ENCODE measurements at regions not wholly inside any gene's neighbourhood (a gene's known extent, or its start where the extent isn't known, plus 50 kb on each side); places are given as distances from the start of the nearest gene placed in this dataset.

DNA sequence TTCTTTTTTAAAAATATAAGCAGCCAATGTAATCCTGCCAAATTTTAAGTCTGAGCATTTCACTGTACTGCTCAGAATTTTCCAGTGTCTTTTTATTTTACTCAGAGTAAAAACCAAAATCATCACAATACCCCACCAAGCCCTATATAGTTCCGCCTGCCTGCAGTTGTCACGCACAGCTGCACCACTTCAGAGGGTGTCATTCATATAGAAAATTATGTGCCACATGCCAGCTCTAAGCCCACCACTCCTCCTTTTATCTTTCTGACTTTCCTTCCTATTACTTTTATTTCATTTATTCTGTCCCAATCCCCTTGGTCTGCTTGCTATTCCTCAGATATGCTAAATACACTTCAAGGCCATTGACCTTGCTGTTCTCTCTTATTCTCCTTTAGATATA is 233.1 kb upstream of the DPPA4 start (continued):
- TF ChIP-seq, protein P1, sequence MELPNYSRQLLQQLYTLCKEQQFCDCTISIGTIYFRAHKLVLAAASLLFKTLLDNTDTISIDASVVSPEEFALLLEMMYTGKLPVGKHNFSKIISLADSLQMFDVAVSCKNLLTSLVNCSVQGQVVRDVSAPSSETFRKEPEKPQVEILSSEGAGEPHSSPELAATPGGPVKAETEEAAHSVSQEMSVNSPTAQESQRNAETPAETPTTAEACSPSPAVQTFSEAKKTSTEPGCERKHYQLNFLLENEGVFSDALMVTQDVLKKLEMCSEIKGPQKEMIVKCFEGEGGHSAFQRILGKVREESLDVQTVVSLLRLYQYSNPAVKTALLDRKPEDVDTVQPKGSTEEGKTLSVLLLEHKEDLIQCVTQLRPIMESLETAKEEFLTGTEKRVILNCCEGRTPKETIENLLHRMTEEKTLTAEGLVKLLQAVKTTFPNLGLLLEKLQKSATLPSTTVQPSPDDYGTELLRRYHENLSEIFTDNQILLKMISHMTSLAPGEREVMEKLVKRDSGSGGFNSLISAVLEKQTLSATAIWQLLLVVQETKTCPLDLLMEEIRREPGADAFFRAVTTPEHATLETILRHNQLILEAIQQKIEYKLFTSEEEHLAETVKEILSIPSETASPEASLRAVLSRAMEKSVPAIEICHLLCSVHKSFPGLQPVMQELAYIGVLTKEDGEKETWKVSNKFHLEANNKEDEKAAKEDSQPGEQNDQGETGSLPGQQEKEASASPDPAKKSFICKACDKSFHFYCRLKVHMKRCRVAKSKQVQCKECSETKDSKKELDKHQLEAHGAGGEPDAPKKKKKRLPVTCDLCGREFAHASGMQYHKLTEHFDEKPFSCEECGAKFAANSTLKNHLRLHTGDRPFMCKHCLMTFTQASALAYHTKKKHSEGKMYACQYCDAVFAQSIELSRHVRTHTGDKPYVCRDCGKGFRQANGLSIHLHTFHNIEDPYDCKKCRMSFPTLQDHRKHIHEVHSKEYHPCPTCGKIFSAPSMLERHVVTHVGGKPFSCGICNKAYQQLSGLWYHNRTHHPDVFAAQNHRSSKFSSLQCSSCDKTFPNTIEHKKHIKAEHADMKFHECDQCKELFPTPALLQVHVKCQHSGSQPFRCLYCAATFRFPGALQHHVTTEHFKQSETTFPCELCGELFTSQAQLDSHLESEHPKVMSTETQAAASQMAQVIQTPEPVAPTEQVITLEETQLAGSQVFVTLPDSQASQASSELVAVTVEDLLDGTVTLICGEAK (IDR thresholded peaks at IDR 0.05), result no peak
- TF ChIP-seq, protein P1 (CRISPR knock-in tag; IDR thresholded peaks at IDR 0.05), result no peak
- TF ChIP-seq, protein P2, sequence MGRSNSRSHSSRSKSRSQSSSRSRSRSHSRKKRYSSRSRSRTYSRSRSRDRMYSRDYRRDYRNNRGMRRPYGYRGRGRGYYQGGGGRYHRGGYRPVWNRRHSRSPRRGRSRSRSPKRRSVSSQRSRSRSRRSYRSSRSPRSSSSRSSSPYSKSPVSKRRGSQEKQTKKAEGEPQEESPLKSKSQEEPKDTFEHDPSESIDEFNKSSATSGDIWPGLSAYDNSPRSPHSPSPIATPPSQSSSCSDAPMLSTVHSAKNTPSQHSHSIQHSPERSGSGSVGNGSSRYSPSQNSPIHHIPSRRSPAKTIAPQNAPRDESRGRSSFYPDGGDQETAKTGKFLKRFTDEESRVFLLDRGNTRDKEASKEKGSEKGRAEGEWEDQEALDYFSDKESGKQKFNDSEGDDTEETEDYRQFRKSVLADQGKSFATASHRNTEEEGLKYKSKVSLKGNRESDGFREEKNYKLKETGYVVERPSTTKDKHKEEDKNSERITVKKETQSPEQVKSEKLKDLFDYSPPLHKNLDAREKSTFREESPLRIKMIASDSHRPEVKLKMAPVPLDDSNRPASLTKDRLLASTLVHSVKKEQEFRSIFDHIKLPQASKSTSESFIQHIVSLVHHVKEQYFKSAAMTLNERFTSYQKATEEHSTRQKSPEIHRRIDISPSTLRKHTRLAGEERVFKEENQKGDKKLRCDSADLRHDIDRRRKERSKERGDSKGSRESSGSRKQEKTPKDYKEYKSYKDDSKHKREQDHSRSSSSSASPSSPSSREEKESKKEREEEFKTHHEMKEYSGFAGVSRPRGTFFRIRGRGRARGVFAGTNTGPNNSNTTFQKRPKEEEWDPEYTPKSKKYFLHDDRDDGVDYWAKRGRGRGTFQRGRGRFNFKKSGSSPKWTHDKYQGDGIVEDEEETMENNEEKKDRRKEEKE (IDR thresholded peaks at IDR 0.05; ENCODE audit: borderline replicate concordance in 1 of 2, control insufficient read depth in 1 of 2, low read depth in 2 of 2, low read length in 1 of 2), result no peak
- TF ChIP-seq GTF2A2 (tag; IDR thresholded peaks at IDR 0.05), result no peak
- TF ChIP-seq KDM2B (CRISPR knock-in tag; IDR thresholded peaks at IDR 0.05), result no peak

All from K562 (cell line).